GM13977 (cell line): ENCODE measurements at regions not wholly inside any gene's neighbourhood (a gene's known extent, or its start where the extent isn't known, plus 50 kb on each side); places are given as distances from the start of the nearest gene placed in this dataset.

Experiments
- DNase-seq: peaks from one replicate; pipeline ENCODE4 v3.0.0; 2012; ENCODE audit warnings: low spot score
- in situ Hi-C: fragments of 300-500 bp; cut with MboI; formaldehyde crosslinking; loops from one replicate; pipeline ENCODE4 v1.12.0; 2022; ENCODE audit warnings: low sequenced_read_pairs, low pct_unique_long_range_greater_than_20kb, mixed read lengths, inconsistent platforms; ENCODE audit not compliant: unreplicated experiment
- TF ChIP-seq, protein P1 (sequence below): IDR thresholded peaks from 2 replicates; pipeline ENCODE4 v1.5.1; 2012; ENCODE audit warnings: mild to moderate bottlenecking, control low read depth; ENCODE audit not compliant: insufficient read depth; ENCODE audit errors: extremely low read depth, missing control alignments

DNA sequence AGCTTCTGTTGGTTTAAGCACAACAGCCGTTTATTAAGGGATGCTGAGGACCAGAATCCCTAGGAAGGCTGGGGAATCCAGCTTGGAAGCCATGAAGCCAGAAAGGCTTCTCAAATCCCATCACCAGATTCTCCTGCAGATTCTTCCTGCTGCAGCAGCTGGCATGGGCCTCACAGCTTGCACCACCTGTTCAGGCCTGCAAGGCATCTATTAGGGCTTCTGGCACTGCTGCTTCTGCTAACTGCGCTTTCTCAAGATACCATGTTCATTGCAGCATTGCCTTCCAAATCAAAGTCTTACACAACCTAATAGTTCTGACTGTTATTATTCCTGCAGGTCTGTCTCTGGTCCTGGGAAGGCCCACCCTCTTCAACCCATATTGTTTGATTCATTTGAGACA is 51.2 kb upstream of the ZNF366 start:
- TF ChIP-seq, protein P1, sequence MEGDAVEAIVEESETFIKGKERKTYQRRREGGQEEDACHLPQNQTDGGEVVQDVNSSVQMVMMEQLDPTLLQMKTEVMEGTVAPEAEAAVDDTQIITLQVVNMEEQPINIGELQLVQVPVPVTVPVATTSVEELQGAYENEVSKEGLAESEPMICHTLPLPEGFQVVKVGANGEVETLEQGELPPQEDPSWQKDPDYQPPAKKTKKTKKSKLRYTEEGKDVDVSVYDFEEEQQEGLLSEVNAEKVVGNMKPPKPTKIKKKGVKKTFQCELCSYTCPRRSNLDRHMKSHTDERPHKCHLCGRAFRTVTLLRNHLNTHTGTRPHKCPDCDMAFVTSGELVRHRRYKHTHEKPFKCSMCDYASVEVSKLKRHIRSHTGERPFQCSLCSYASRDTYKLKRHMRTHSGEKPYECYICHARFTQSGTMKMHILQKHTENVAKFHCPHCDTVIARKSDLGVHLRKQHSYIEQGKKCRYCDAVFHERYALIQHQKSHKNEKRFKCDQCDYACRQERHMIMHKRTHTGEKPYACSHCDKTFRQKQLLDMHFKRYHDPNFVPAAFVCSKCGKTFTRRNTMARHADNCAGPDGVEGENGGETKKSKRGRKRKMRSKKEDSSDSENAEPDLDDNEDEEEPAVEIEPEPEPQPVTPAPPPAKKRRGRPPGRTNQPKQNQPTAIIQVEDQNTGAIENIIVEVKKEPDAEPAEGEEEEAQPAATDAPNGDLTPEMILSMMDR: no peak
- in situ Hi-C loops: no loop called here

DNA sequence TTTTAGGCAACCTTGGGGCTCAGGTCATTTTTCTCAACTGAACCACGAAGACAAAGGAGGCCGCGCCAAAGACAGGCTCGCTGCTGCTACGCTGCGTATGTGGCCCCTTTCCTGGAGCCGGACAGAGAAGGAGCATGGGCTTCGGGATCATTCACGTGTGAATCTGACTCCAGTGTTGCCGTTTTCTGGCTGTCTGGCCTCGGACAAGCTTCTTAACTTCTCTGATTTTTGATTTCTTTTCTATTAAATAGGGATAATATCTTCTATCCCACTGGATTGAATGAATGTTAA is 50.8 kb upstream of the ZNF366 start:
- TF ChIP-seq, protein P1: no peak
- in situ Hi-C loops: no loop called here
- DNase-seq: no peak

More for the DNA sequence above, 51.2 kb upstream of the ZNF366 start:
- DNase-seq: no peak

DNA sequence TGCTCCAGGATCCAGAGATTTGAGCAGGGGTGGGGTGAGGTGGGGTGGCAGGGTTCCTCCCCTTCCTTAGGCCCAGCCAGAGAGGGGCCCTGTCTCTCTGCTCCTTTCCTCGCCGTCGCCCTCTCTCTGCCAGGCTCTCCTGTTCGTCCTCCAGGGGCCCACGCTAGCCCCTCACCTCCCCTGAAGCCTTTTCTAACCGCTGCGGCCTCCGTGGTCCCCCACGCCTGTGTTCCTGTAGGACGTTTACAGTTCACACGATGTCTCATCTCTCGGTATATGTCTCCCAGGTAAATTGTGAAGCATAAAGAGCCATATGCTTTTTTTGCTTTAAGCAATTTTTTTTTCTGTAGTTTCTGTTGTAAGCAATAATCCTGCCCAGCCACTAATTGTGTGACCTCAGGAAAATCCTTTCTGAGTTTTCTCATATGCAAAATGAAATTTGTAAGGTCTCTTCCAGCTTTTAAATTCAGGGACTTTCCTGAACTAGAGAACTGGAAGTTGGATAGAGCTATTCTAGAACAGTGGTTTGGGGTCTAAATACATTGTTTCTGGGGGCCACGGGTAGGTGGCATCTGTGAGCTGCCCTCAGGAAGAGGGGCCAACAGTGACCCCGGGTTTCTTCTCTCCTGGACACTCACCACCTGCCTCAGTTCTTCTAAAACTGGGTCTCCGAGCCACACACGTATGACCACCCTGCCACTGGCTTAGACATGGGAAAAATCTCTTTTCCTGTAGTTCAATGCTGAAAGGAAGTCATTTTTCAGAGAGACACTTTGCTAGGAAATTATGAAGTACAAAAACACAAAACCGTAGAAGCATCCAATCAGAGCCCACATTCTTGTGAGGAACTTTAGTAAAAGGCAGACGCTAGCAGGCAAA is 50.2 kb upstream of the ZNF366 start:
- in situ Hi-C loops: no loop called here
- no peak for DNase-seq
- TF ChIP-seq, protein P1: no peak
